ENCODE measurements at regions not wholly inside any gene's neighbourhood (a gene's known extent, or its start where the extent isn't known, plus 50 kb on each side); places are given as distances from the start of the nearest gene placed in this dataset.
A peak's percentile ranks its signal among the peaks of the same experiment; 100 is the strongest.

DNA sequence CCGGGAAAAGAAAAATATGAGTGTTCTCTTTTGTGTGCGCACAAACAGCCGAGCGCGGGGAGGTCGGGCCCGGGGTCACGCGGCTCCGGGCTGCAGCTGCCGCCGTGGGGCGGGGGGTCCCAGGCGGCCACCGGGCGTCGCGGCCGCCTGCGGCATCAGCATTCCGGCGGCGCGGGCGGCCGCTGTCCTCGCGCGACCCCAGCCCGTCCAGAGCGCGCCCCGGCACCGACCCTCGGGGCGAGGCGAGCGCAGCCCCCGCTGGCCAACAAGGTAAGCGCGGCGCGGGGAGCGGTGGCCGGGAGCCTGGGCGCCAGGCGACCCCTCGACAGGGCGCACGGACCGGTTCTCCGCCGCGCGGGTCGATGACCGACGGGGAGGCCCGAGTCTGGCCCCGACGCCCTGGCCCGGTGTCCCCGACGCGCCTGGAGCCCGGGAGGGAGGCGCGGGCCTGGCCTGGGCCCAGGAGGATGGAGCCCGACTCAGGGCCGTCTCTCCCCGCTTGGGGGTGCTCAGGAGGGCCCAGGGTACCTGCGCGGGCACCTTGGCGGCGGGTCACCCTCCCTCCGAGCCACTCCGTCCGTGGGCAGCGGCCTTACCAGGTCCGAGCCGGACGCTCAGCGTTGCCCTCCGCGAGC, 103.9 kb upstream of the DIO3 start:
- peaks cover 0 to 2% (median 0%) of the 10 kb centered on the region in 5 donors for H3K9me3 Mint-ChIP-seq
- ChIA-PET CTCF (no interaction called here), POLR2A (no interaction called here)
- Histone ChIP-seq H3K27ac (ENCODE audit: low read depth, low read length) (no peak overlapping the region), H3K36me3 (ENCODE audit: insufficient read depth, low read length) (no peaks in the 10 kb centered on the region), H3K4me3 (ENCODE audit: low read length) (no peak overlapping the region), H3K4me1 (ENCODE audit: insufficient read depth, low read length) (no peaks in the 10 kb centered on the region), H3K9me3 (ENCODE audit: low read length) (no peaks in the 10 kb centered on the region), H3K27me3 (ENCODE audit: insufficient read depth, low read length, poor library complexity, severe bottlenecking) (peaks cover 11% of the 10 kb centered on the region)
- H3K27ac Mint-ChIP-seq, result no peak overlapping the region
- peaks cover 59 to 68% of the 10 kb centered on the region in 2 donors for H3K27me3 Mint-ChIP-seq
- no peaks in the 10 kb centered on the region for H3K36me3 Mint-ChIP-seq
- H3K4me1 Mint-ChIP-seq, result peaks cover 3 to 9% (median 9%) of the 10 kb centered on the region in 3 donors
- no peak overlapping the region for H3K4me3 Mint-ChIP-seq
- DNase-seq, result no peak

GRCh38 chr14:101457936-101458740, 103.2 kb upstream of the DIO3 start:
- Mint-ChIP-seq H3K36me3 (no peaks in the 10 kb centered on the region), H3K27me3 (peaks cover 52 to 61% of the 10 kb centered on the region in 2 donors), H3K4me3 (no peak overlapping the region), H3K4me1 (peaks cover 3 to 9% (median 9%) of the 10 kb centered on the region in 3 donors), H3K27ac (no peak overlapping the region), H3K9me3 (peaks cover 0 to 2% (median 0%) of the 10 kb centered on the region in 5 donors)
- no peak overlapping the region for H3K27ac ChIP-seq (ENCODE audit: low read depth, low read length)
- H3K27me3 ChIP-seq (ENCODE audit: insufficient read depth, low read length, poor library complexity, severe bottlenecking), result peaks cover 11% of the 10 kb centered on the region
- no peaks in the 10 kb centered on the region for H3K36me3 ChIP-seq (ENCODE audit: insufficient read depth, low read length)
- no peak for DNase-seq
- H3K9me3 ChIP-seq (ENCODE audit: low read length), result no peaks in the 10 kb centered on the region
- ChIA-PET POLR2A (no interaction called here), CTCF (no interaction called here)
- no peaks in the 10 kb centered on the region for H3K4me1 ChIP-seq (ENCODE audit: insufficient read depth, low read length)
- H3K4me3 ChIP-seq (ENCODE audit: low read length), result no peak overlapping the region

DNA sequence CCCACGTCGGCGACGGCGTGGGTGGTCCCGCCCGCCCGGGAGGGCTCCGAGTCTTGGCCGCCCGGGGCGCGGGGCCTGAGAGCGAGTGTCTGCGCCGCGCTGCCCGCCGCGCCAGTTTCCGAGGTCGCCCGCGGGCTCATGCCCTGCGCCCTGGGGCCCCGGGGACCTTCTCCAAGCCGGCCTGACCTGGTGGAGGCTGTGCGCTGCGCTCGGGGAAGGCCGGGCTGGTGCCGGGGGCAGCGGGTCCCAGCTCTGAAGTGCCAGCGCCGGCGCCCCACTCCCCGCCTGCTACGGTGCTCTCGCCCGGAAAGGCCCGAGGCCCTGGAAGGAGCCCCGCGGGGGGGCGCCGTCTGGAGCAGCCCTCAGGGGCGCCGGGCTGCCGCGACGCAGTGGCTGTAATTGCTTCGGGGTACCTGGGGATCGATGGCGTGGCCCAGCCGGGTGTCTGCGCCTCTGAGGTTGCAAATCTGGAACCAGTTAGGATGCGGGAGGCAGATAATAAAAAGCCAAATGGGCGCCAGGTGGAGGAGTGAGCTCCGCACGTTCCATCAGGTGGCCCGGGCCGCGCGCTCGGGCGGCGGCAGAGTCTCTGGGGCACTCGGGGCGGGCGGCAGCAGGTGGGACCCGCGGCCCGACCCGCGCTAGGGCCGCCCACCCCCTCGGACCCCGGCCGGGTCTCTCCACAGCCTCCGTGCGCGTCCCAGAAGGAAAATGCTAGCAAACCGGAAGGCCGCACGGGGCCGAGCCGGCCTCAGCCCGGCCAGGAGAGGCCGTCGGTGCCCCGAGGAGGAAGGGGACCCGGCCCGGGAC, 102.3 kb upstream of the DIO3 start:
- Histone ChIP-seq H3K27ac (ENCODE audit: low read depth, low read length) (no peak overlapping the region), H3K4me3 (ENCODE audit: low read length) (no peak overlapping the region), H3K27me3 (ENCODE audit: insufficient read depth, low read length, poor library complexity, severe bottlenecking) (peaks cover 11% of the 10 kb centered on the region), H3K36me3 (ENCODE audit: insufficient read depth, low read length) (no peaks in the 10 kb centered on the region), H3K4me1 (ENCODE audit: insufficient read depth, low read length) (no peaks in the 10 kb centered on the region), H3K9me3 (ENCODE audit: low read length) (no peaks in the 10 kb centered on the region)
- CTCF ChIA-PET, result no interaction called here
- no peak overlapping the region for H3K27ac Mint-ChIP-seq
- H3K4me1 Mint-ChIP-seq, result peaks cover 3 to 9% (median 9%) of the 10 kb centered on the region in 3 donors
- peaks cover 0 to 2% (median 0%) of the 10 kb centered on the region in 5 donors for H3K9me3 Mint-ChIP-seq
- no peaks in the 10 kb centered on the region for H3K36me3 Mint-ChIP-seq
- peaks cover 46 to 53% of the 10 kb centered on the region in 2 donors for H3K27me3 Mint-ChIP-seq
- no peak for DNase-seq
- POLR2A ChIA-PET, result no interaction called here
- no peak overlapping the region for H3K4me3 Mint-ChIP-seq

GRCh38 chr14:101459551-101459900, 101.8 kb upstream of the DIO3 start:
- Histone ChIP-seq H3K4me1 (ENCODE audit: insufficient read depth, low read length) (no peaks in the 10 kb centered on the region), H3K36me3 (ENCODE audit: insufficient read depth, low read length) (no peaks in the 10 kb centered on the region), H3K27ac (ENCODE audit: low read depth, low read length) (no peak overlapping the region), H3K27me3 (ENCODE audit: insufficient read depth, low read length, poor library complexity, severe bottlenecking) (peaks cover 11% of the 10 kb centered on the region), H3K9me3 (ENCODE audit: low read length) (no peaks in the 10 kb centered on the region), H3K4me3 (ENCODE audit: low read length) (no peak overlapping the region)
- Mint-ChIP-seq H3K9me3 (peaks cover 0 to 2% (median 0%) of the 10 kb centered on the region in 5 donors), H3K4me1 (peaks cover 3 to 9% (median 9%) of the 10 kb centered on the region in 3 donors), H3K36me3 (no peaks in the 10 kb centered on the region), H3K27ac (no peak overlapping the region), H3K27me3 (peaks cover 40 to 47% of the 10 kb centered on the region in 2 donors), H3K4me3 (no peak overlapping the region)
- ChIA-PET CTCF (no interaction called here), POLR2A (no interaction called here)
- no peak for DNase-seq

DNA sequence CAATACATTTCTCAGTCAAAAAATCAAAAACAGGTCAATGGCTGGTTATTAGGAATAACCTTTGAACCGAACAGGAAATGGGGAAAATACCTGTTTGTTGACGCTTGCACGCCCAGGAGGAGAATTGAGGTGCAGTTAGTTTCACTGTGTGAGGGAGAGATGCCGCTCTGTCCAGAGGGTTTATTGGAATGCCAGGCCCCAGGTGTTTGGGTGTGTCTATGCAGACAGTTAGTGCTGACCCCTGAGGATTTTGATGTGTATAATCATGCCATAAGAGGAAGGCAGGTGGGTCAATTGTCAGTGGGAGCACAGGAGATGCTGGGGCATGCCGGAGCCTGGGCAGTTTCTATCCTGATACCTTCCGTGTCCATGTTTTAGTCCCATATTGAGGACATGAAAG, 100.8 kb upstream of the DIO3 start:
- no peak for DNase-seq
- Mint-ChIP-seq H3K4me1 (peaks cover 3 to 9% (median 9%) of the 10 kb centered on the region in 3 donors), H3K4me3 (peak overlapping the region in 1 of 7 donors; percentile 40), H3K27me3 (peaks cover 31 to 45% of the 10 kb centered on the region in 2 donors), H3K27ac (no peak overlapping the region), H3K36me3 (no peaks in the 10 kb centered on the region), H3K9me3 (peaks cover 0 to 2% (median 0%) of the 10 kb centered on the region in 5 donors)
- H3K36me3 ChIP-seq (ENCODE audit: insufficient read depth, low read length), result no peaks in the 10 kb centered on the region
- H3K27me3 ChIP-seq (ENCODE audit: insufficient read depth, low read length, poor library complexity, severe bottlenecking), result peaks cover 11% of the 10 kb centered on the region
- no peaks in the 10 kb centered on the region for H3K9me3 ChIP-seq (ENCODE audit: low read length)
- ChIA-PET CTCF (no interaction called here), POLR2A (no interaction called here)
- H3K4me1 ChIP-seq (ENCODE audit: insufficient read depth, low read length), result no peaks in the 10 kb centered on the region
- H3K4me3 ChIP-seq (ENCODE audit: low read length), result no peak overlapping the region
- H3K27ac ChIP-seq (ENCODE audit: low read depth, low read length), result no peak overlapping the region

GRCh38 chr14:101460986-101461750, 100.1 kb upstream of the DIO3 start:
- CTCF ChIA-PET, result no interaction called here
- DNase-seq, result no peak
- peaks cover 3 to 9% (median 8%) of the 10 kb centered on the region in 3 donors for H3K4me1 Mint-ChIP-seq

GRCh38 chr14:101461891-101462290, 99.4 kb upstream of the DIO3 start:
- H3K36me3 Mint-ChIP-seq, result no peaks in the 10 kb centered on the region
- DNase-seq, result no peak
- H3K4me1 Mint-ChIP-seq, result peaks cover 2 to 6% (median 3%) of the 10 kb centered on the region in 3 donors
- H3K9me3 ChIP-seq (ENCODE audit: low read length), result no peaks in the 10 kb centered on the region
- CTCF ChIA-PET, result no interaction called here
- POLR2A ChIA-PET, result no interaction called here
- H3K27ac Mint-ChIP-seq, result no peak overlapping the region
- H3K36me3 ChIP-seq (ENCODE audit: insufficient read depth, low read length), result no peaks in the 10 kb centered on the region
- no peak overlapping the region for H3K27ac ChIP-seq (ENCODE audit: low read depth, low read length)
- H3K4me3 ChIP-seq (ENCODE audit: low read length), result no peak overlapping the region
- peaks cover 0 to 2% (median 0%) of the 10 kb centered on the region in 5 donors for H3K9me3 Mint-ChIP-seq
- no peaks in the 10 kb centered on the region for H3K4me1 ChIP-seq (ENCODE audit: insufficient read depth, low read length)
- no peak overlapping the region for H3K4me3 Mint-ChIP-seq
- peaks cover 11% of the 10 kb centered on the region for H3K27me3 ChIP-seq (ENCODE audit: insufficient read depth, low read length, poor library complexity, severe bottlenecking)
- H3K27me3 Mint-ChIP-seq, result peaks cover 25 to 31% of the 10 kb centered on the region in 2 donors

More at GRCh38 chr14:101460986-101461750, 100.1 kb upstream of the DIO3 start:
- Mint-ChIP-seq H3K27ac (peak overlapping the region in 1 of 8 donors; percentile 72), H3K36me3 (no peaks in the 10 kb centered on the region), H3K9me3 (peaks cover 0 to 2% (median 0%) of the 10 kb centered on the region in 5 donors), H3K27me3 (peaks cover 28 to 38% of the 10 kb centered on the region in 2 donors), H3K4me3 (no peak overlapping the region)
- Histone ChIP-seq H3K4me1 (ENCODE audit: insufficient read depth, low read length) (no peaks in the 10 kb centered on the region), H3K27me3 (ENCODE audit: insufficient read depth, low read length, poor library complexity, severe bottlenecking) (peaks cover 11% of the 10 kb centered on the region), H3K36me3 (ENCODE audit: insufficient read depth, low read length) (no peaks in the 10 kb centered on the region), H3K4me3 (ENCODE audit: low read length) (no peak overlapping the region), H3K9me3 (ENCODE audit: low read length) (no peaks in the 10 kb centered on the region), H3K27ac (ENCODE audit: low read depth, low read length) (no peak overlapping the region)
- POLR2A ChIA-PET, result no interaction called here
